T-helper 2 cell treated with Interferon-gamma antibody and Interleukin-4, amounts not matched to agents 5 μg/mL and 100 μg/mL, for 36 hours (primary cell): ENCODE measurements at regions not wholly inside any gene's neighbourhood (a gene's known extent, or its start where the extent isn't known, plus 50 kb on each side); places are given as distances from the start of the nearest gene placed in this dataset.

Source experiments
- DNase-seq: peaks from one replicate; pipeline ENCODE4 v3.0.0; 2021; ENCODE audit warnings: low spot score
- H3K27ac Mint-ChIP-seq: one replicate; pipeline ENCODE4 v1.8.0; 2021; ENCODE audit warnings: mild to moderate bottlenecking, mixed read lengths
- H3K27me3 Mint-ChIP-seq: one replicate; pipeline ENCODE4 v1.8.0; 2021; ENCODE audit warnings: low read depth, mixed read lengths
- H3K36me3 Mint-ChIP-seq: one replicate; pipeline ENCODE4 v1.8.0; 2021; ENCODE audit warnings: low read depth, mixed read lengths
- H3K4me1 Mint-ChIP-seq: one replicate; pipeline ENCODE4 v1.8.0; 2021; ENCODE audit warnings: low read depth, mixed read lengths
- H3K4me3 Mint-ChIP-seq: one replicate; pipeline ENCODE4 v1.8.0; 2022; ENCODE audit warnings: mild to moderate bottlenecking, moderate library complexity, mixed read lengths
- H3K9me3 Mint-ChIP-seq: one replicate; pipeline ENCODE4 v1.8.0; 2021; ENCODE audit warnings: mixed read lengths

GRCh38 chr5:72612810-72613209 lies 105.6 kb upstream of the ZNF366 start:
- Mint-ChIP-seq H3K4me1 (no peaks in the 10 kb centered on the region), H3K36me3 (no peaks in the 10 kb centered on the region)

GRCh38 chr5:72611118-72611730 lies 104.0 kb upstream of the ZNF366 start:
- H3K9me3 Mint-ChIP-seq = no peaks in the 10 kb centered on the region
- peak; percentile 17 for DNase-seq
- peaks cover 13% of the 10 kb centered on the region for H3K27me3 Mint-ChIP-seq
- no peaks in the 10 kb centered on the region for H3K4me1 Mint-ChIP-seq
- no peak overlapping the region for H3K4me3 Mint-ChIP-seq
- H3K36me3 Mint-ChIP-seq = no peaks in the 10 kb centered on the region
- no peak overlapping the region for H3K27ac Mint-ChIP-seq

More at GRCh38 chr5:72612810-72613209, 105.6 kb upstream of the ZNF366 start:
- no peak overlapping the region for H3K4me3 Mint-ChIP-seq
- H3K9me3 Mint-ChIP-seq = no peaks in the 10 kb centered on the region
- H3K27ac Mint-ChIP-seq = no peak overlapping the region
- no peak for DNase-seq
- H3K27me3 Mint-ChIP-seq = peaks cover 16% of the 10 kb centered on the region

GRCh38 chr5:72608926-72609325 lies 101.7 kb upstream of the ZNF366 start:
- Mint-ChIP-seq H3K9me3 (no peaks in the 10 kb centered on the region), H3K4me3 (no peak overlapping the region), H3K27me3 (peaks cover 13% of the 10 kb centered on the region), H3K27ac (no peak overlapping the region), H3K4me1 (no peaks in the 10 kb centered on the region), H3K36me3 (no peaks in the 10 kb centered on the region)
- no peak for DNase-seq

GRCh38 chr5:72608297-72608696 lies 101.1 kb upstream of the ZNF366 start:
- no peaks in the 10 kb centered on the region for H3K9me3 Mint-ChIP-seq
- no peak overlapping the region for H3K27ac Mint-ChIP-seq
- no peaks in the 10 kb centered on the region for H3K4me1 Mint-ChIP-seq
- peaks cover 13% of the 10 kb centered on the region for H3K27me3 Mint-ChIP-seq
- H3K36me3 Mint-ChIP-seq = no peaks in the 10 kb centered on the region
- no peak for DNase-seq
- H3K4me3 Mint-ChIP-seq = no peak overlapping the region

- no peak overlapping the region for H3K4me3 Mint-ChIP-seq
- peaks cover 13% of the 10 kb centered on the region for H3K27me3 Mint-ChIP-seq
- no peak overlapping the region for H3K27ac Mint-ChIP-seq
- no peaks in the 10 kb centered on the region for H3K36me3 Mint-ChIP-seq
- no peak for DNase-seq
- H3K4me1 Mint-ChIP-seq = no peaks in the 10 kb centered on the region
- H3K9me3 Mint-ChIP-seq = no peaks in the 10 kb centered on the region
Measured at GRCh38 chr5:72607381-72607780, 100.2 kb upstream of the ZNF366 start.

- Mint-ChIP-seq H3K27ac (no peak overlapping the region), H3K4me3 (no peak overlapping the region), H3K9me3 (no peaks in the 10 kb centered on the region), H3K27me3 (peaks cover 13% of the 10 kb centered on the region), H3K4me1 (no peaks in the 10 kb centered on the region), H3K36me3 (no peaks in the 10 kb centered on the region)
- DNase-seq = no peak
Measured at GRCh38 chr5:72606525-72606924, 99.3 kb upstream of the ZNF366 start.

GRCh38 chr5:72605632-72606031 lies 98.4 kb upstream of the ZNF366 start:
- Mint-ChIP-seq H3K4me3 (no peak overlapping the region), H3K27me3 (peaks cover 5% of the 10 kb centered on the region), H3K36me3 (no peaks in the 10 kb centered on the region), H3K9me3 (no peaks in the 10 kb centered on the region), H3K27ac (no peak overlapping the region), H3K4me1 (no peaks in the 10 kb centered on the region)
- no peak for DNase-seq

GRCh38 chr5:72604798-72605154 lies 97.6 kb upstream of the ZNF366 start:
- no peak for DNase-seq
- no peaks in the 10 kb centered on the region for H3K36me3 Mint-ChIP-seq
- H3K4me3 Mint-ChIP-seq = no peak overlapping the region
- H3K27me3 Mint-ChIP-seq = peaks cover 4% of the 10 kb centered on the region
- no peaks in the 10 kb centered on the region for H3K9me3 Mint-ChIP-seq
- H3K27ac Mint-ChIP-seq = no peak overlapping the region
- no peaks in the 10 kb centered on the region for H3K4me1 Mint-ChIP-seq

GRCh38 chr5:72604111-72604797 lies 97.0 kb upstream of the ZNF366 start:
- no peaks in the 10 kb centered on the region for H3K4me1 Mint-ChIP-seq
- H3K9me3 Mint-ChIP-seq = peaks cover under 1% of the 10 kb centered on the region
- H3K4me3 Mint-ChIP-seq = no peak overlapping the region
- no peak for DNase-seq
- H3K27ac Mint-ChIP-seq = no peak overlapping the region
- peaks cover 4% of the 10 kb centered on the region for H3K27me3 Mint-ChIP-seq
- H3K36me3 Mint-ChIP-seq = no peaks in the 10 kb centered on the region

- Mint-ChIP-seq H3K36me3 (no peaks in the 10 kb centered on the region), H3K4me3 (no peak overlapping the region), H3K9me3 (peaks cover 6% of the 10 kb centered on the region), H3K4me1 (peaks cover 2% of the 10 kb centered on the region), H3K27me3 (no peaks in the 10 kb centered on the region), H3K27ac (no peak overlapping the region)
- no peak for DNase-seq
Measured at GRCh38 chr5:72602696-72603685, 95.8 kb upstream of the ZNF366 start.

- peaks cover 6% of the 10 kb centered on the region for H3K9me3 Mint-ChIP-seq
- no peak overlapping the region for H3K27ac Mint-ChIP-seq
- H3K4me3 Mint-ChIP-seq = no peak overlapping the region
- peaks cover 2% of the 10 kb centered on the region for H3K4me1 Mint-ChIP-seq
- DNase-seq = no peak
- H3K27me3 Mint-ChIP-seq = no peaks in the 10 kb centered on the region
- H3K36me3 Mint-ChIP-seq = no peaks in the 10 kb centered on the region
Measured at GRCh38 chr5:72601861-72602260, 94.7 kb upstream of the ZNF366 start.

- DNase-seq = no peak
- Mint-ChIP-seq H3K27ac (no peak overlapping the region), H3K27me3 (no peaks in the 10 kb centered on the region), H3K36me3 (no peaks in the 10 kb centered on the region), H3K9me3 (peaks cover 6% of the 10 kb centered on the region), H3K4me3 (no peak overlapping the region), H3K4me1 (peaks cover 2% of the 10 kb centered on the region)
Measured at GRCh38 chr5:72600391-72600981, 93.3 kb upstream of the ZNF366 start.

- peaks cover 6% of the 10 kb centered on the region for H3K9me3 Mint-ChIP-seq
- no peak overlapping the region for H3K4me3 Mint-ChIP-seq
- no peaks in the 10 kb centered on the region for H3K36me3 Mint-ChIP-seq
- H3K27me3 Mint-ChIP-seq = no peaks in the 10 kb centered on the region
- peaks cover 2% of the 10 kb centered on the region for H3K4me1 Mint-ChIP-seq
- H3K27ac Mint-ChIP-seq = no peak overlapping the region
- no peak for DNase-seq
Measured at GRCh38 chr5:72599519-72600370, 92.5 kb upstream of the ZNF366 start.
